T-cell (primary cell): ENCODE measurements at regions not wholly inside any gene's neighbourhood (a gene's known extent, or its start where the extent isn't known, plus 50 kb on each side); places are given as distances from the start of the nearest gene placed in this dataset.

Experiments used
- ATAC-seq, 4 experiments: fragments of 200-7000 bp in 3 of 4; fragments of 150-1000 bp in 1 of 4; cut with Tn5 transposase; replicated peaks in 1 of 4; 1 replicate in 3 of 4; 2 replicates in 1 of 4; pipeline ENCODE4 v1.10.0; 2021; ENCODE audit warnings: moderate library complexity in 3 of 4, mild to moderate bottlenecking in 2 of 4, moderate number of reproducible peaks in 1 of 4
- CTCF ChIA-PET, 2 donors: fragments of 300-600 bp; sonication (Branson Sonifier 250); formaldehyde crosslinking; loops; one replicate each; lab custom pipeline; 2022; ENCODE audit warnings: antibody characterized with exemption in 2 of 2; lab: Charles Lee
- POLR2A ChIA-PET, 2 donors: fragments of 300-600 bp; sonication (Branson Sonifier 250); formaldehyde crosslinking; loops; one replicate each; lab custom pipeline; 2022; ENCODE audit warnings: antibody characterized with exemption in 2 of 2; lab: Charles Lee
- DNase-seq, 35 experiments: peaks; one replicate each; pipeline versions ENCODE4 v3.0.0 to v3.0.0-alpha.2; 2013 to 2023
- H3K27ac ChIP-seq: one replicate; pipeline ENCODE4 v1.5.1; 2013; ENCODE audit warnings: low read length
- H3K27me3 ChIP-seq, 2 experiments: replicated peaks in 1 of 2; 1 replicate in 1 of 2; 2 replicates in 1 of 2; pipeline versions ENCODE4 v1.6.1 to v1.7.0; 2013; ENCODE audit warnings: low read length in 1 of 2, mixed read lengths in 1 of 2; ENCODE audit not compliant: control insufficient read depth in 2 of 2, insufficient read depth in 2 of 2; ENCODE audit errors: extremely low read depth in 1 of 2
- H3K36me3 ChIP-seq, 2 donors: 1 replicate in 1 of 2; 2 replicates in 1 of 2; pipeline versions ENCODE4 v1.6.1 to v1.7.0; 2013; ENCODE audit warnings: low read length in 1 of 2; ENCODE audit not compliant: control insufficient read depth in 2 of 2, insufficient read depth in 1 of 2; ENCODE audit errors: extremely low read depth in 1 of 2
- H3K4me1 ChIP-seq, 2 experiments: 1 replicate in 1 of 2; 2 replicates in 1 of 2; pipeline versions ENCODE4 v1.6.1 to v1.7.0; 2013; ENCODE audit warnings: low read length in 2 of 2, mixed read lengths in 1 of 2; ENCODE audit not compliant: insufficient read depth in 2 of 2, control insufficient read depth in 1 of 2; ENCODE audit errors: extremely low read depth in 1 of 2
- H3K4me3 ChIP-seq, 2 donors: 1 replicate in 1 of 2; 2 replicates in 1 of 2; pipeline versions ENCODE4 v1.5.1 to v1.7.0; 2013; ENCODE audit warnings: mild to moderate bottlenecking in 2 of 2, low read length in 1 of 2, moderate library complexity in 1 of 2; ENCODE audit not compliant: control insufficient read depth in 1 of 2; ENCODE audit errors: extremely low read depth in 1 of 2
- H3K9me3 ChIP-seq: 2 replicates; pipeline ENCODE4 v1.7.0; 2013
- H3K27ac Mint-ChIP-seq, 2 donors: one replicate each; pipeline ENCODE4 v1.8.0; 2020 to 2021; ENCODE audit warnings: mild to moderate bottlenecking in 2 of 2, mixed read lengths in 2 of 2
- H3K27me3 Mint-ChIP-seq, 2 donors: one replicate each; pipeline ENCODE4 v1.8.0; 2021 to 2022; ENCODE audit warnings: mixed read lengths in 2 of 2
- H3K36me3 Mint-ChIP-seq: one replicate; pipeline ENCODE4 v1.8.0; 2021; ENCODE audit warnings: mixed read lengths
- H3K4me1 Mint-ChIP-seq, 3 donors: one replicate each; pipeline ENCODE4 v1.8.0; 2020 to 2022; ENCODE audit warnings: mixed read lengths in 3 of 3, mild to moderate bottlenecking in 1 of 3
- H3K4me3 Mint-ChIP-seq, 3 donors: one replicate each; pipeline ENCODE4 v1.8.0; 2020 to 2022; ENCODE audit warnings: mild to moderate bottlenecking in 3 of 3, mixed read lengths in 3 of 3, moderate library complexity in 3 of 3
- H3K9me3 Mint-ChIP-seq, 3 donors: one replicate each; pipeline ENCODE4 v1.8.0; 2020 to 2022; ENCODE audit warnings: mixed read lengths in 3 of 3
- WGBS: methylation state at CpG from one replicate; pipeline ENCODE4 v1.1.5; 2013; ENCODE audit warnings: missing lambda C conversion rate; ENCODE audit not compliant: insufficient coverage; 5-methylcytosine and 5-hydroxymethylcytosine counted together

GRCh38 chr14:87679866-87680265 is 313.1 kb downstream of the GALC start:
- no peaks in the 10 kb centered on the region for H3K9me3 ChIP-seq
- Mint-ChIP-seq H3K36me3 (no peaks in the 10 kb centered on the region), H3K9me3 (peaks cover 3 to 19% (median 4%) of the 10 kb centered on the region in 3 donors), H3K4me1 (no peaks in the 10 kb centered on the region), H3K4me3 (no peak overlapping the region), H3K27ac (no peak overlapping the region), H3K27me3 (no peaks in the 10 kb centered on the region)
- no peaks in the 10 kb centered on the region for H3K4me1 ChIP-seq
- H3K27ac ChIP-seq, result no peak overlapping the region
- no peaks in the 10 kb centered on the region for H3K36me3 ChIP-seq
- no peak for ATAC-seq
- no peak overlapping the region for H3K4me3 ChIP-seq
- WGBS, result 20% methylated on average over 1 of the region's 3 CpGs
- no peak for DNase-seq
- POLR2A ChIA-PET, result no interaction called here
- no peaks in the 10 kb centered on the region for H3K27me3 ChIP-seq
- CTCF ChIA-PET, result no interaction called here

- Histone ChIP-seq H3K36me3 (no peaks in the 10 kb centered on the region), H3K27me3 (no peaks in the 10 kb centered on the region), H3K4me3 (no peak overlapping the region), H3K9me3 (no peaks in the 10 kb centered on the region), H3K27ac (no peak overlapping the region), H3K4me1 (no peaks in the 10 kb centered on the region)
- no peak for ATAC-seq
- H3K4me3 Mint-ChIP-seq, result no peak overlapping the region
- H3K36me3 Mint-ChIP-seq, result no peaks in the 10 kb centered on the region
- no peaks in the 10 kb centered on the region for H3K27me3 Mint-ChIP-seq
- CTCF ChIA-PET, result no interaction called here
- WGBS, result 62% methylated on average over 3 of the region's 4 CpGs
- H3K4me1 Mint-ChIP-seq, result no peaks in the 10 kb centered on the region
- DNase-seq, result no peak
- POLR2A ChIA-PET, result no interaction called here
- no peak overlapping the region for H3K27ac Mint-ChIP-seq
- peaks cover 3 to 19% (median 7%) of the 10 kb centered on the region in 3 donors for H3K9me3 Mint-ChIP-seq
Observed at GRCh38 chr14:87678624-87679023, 314.4 kb downstream of the GALC start.

- H3K27ac ChIP-seq, result no peak overlapping the region
- H3K36me3 ChIP-seq, result no peaks in the 10 kb centered on the region
- Mint-ChIP-seq H3K27me3 (no peaks in the 10 kb centered on the region), H3K9me3 (peaks cover 5 to 13% (median 7%) of the 10 kb centered on the region in 3 donors), H3K36me3 (no peaks in the 10 kb centered on the region), H3K4me3 (no peak overlapping the region), H3K4me1 (no peaks in the 10 kb centered on the region), H3K27ac (no peak overlapping the region)
- no peak for ATAC-seq
- no peak for DNase-seq
- CTCF ChIA-PET, result no interaction called here
- WGBS, result no CpG with 5 or more reads among the region's 2 CpGs
- H3K9me3 ChIP-seq, result no peaks in the 10 kb centered on the region
- H3K27me3 ChIP-seq, result no peaks in the 10 kb centered on the region
- POLR2A ChIA-PET, result no interaction called here
- H3K4me3 ChIP-seq, result no peak overlapping the region
- no peaks in the 10 kb centered on the region for H3K4me1 ChIP-seq
Observed at GRCh38 chr14:87676814-87677437, 316.1 kb downstream of the GALC start.

- Mint-ChIP-seq H3K9me3 (peaks cover 3 to 16% (median 15%) of the 10 kb centered on the region in 3 donors), H3K4me1 (no peaks in the 10 kb centered on the region), H3K4me3 (no peak overlapping the region), H3K27ac (no peak overlapping the region), H3K27me3 (peaks cover 0 to 3% of the 10 kb centered on the region in 2 donors), H3K36me3 (no peaks in the 10 kb centered on the region)
- no peak overlapping the region for H3K27ac ChIP-seq
- DNase-seq, result no peak
- H3K4me1 ChIP-seq, result no peaks in the 10 kb centered on the region
- no peaks in the 10 kb centered on the region for H3K36me3 ChIP-seq
- no peaks in the 10 kb centered on the region for H3K9me3 ChIP-seq
- ChIA-PET CTCF (no interaction called here), POLR2A (no interaction called here)
- 80% methylated on average over 1 of the region's 4 CpGs for WGBS
- ATAC-seq, result no peak
- H3K27me3 ChIP-seq, result no peaks in the 10 kb centered on the region
- H3K4me3 ChIP-seq, result no peak overlapping the region
Observed at GRCh38 chr14:87667659-87668058, 325.3 kb downstream of the GALC start.

- no peak for ATAC-seq
- Mint-ChIP-seq H3K9me3 (peaks cover 0 to 9% (median 7%) of the 10 kb centered on the region in 3 donors), H3K36me3 (no peaks in the 10 kb centered on the region), H3K27ac (no peak overlapping the region), H3K4me3 (no peak overlapping the region), H3K27me3 (peaks cover 0 to 3% of the 10 kb centered on the region in 2 donors), H3K4me1 (no peaks in the 10 kb centered on the region)
- Histone ChIP-seq H3K4me1 (no peaks in the 10 kb centered on the region), H3K27me3 (no peaks in the 10 kb centered on the region), H3K27ac (no peak overlapping the region), H3K9me3 (no peaks in the 10 kb centered on the region), H3K4me3 (no peak overlapping the region), H3K36me3 (no peaks in the 10 kb centered on the region)
- ChIA-PET CTCF (no interaction called here), POLR2A (no interaction called here)
- no peak for DNase-seq
- no CpG with 5 or more reads among the region's 1 CpG for WGBS
Observed at GRCh38 chr14:87656315-87656714, 336.7 kb downstream of the GALC start.

- Mint-ChIP-seq H3K27me3 (no peaks in the 10 kb centered on the region), H3K4me3 (no peak overlapping the region)
Observed at GRCh38 chr14:87652278-87652677, 340.7 kb downstream of the GALC start.

GRCh38 chr14:87644689-87645088 is 348.3 kb downstream of the GALC start:
- Histone ChIP-seq H3K4me1 (no peaks in the 10 kb centered on the region), H3K36me3 (no peaks in the 10 kb centered on the region), H3K9me3 (no peaks in the 10 kb centered on the region), H3K27ac (no peak overlapping the region), H3K4me3 (no peak overlapping the region), H3K27me3 (no peaks in the 10 kb centered on the region)
- H3K9me3 Mint-ChIP-seq, result peaks cover 15 to 21% (median 18%) of the 10 kb centered on the region in 3 donors
- no CpG with 5 or more reads among the region's 3 CpGs for WGBS
- no peak for DNase-seq
- H3K27me3 Mint-ChIP-seq, result no peaks in the 10 kb centered on the region
- CTCF ChIA-PET, result no interaction called here
- ATAC-seq, result no peak
- H3K4me3 Mint-ChIP-seq, result no peak overlapping the region
- H3K27ac Mint-ChIP-seq, result no peak overlapping the region
- POLR2A ChIA-PET, result no interaction called here
- H3K36me3 Mint-ChIP-seq, result no peaks in the 10 kb centered on the region
- H3K4me1 Mint-ChIP-seq, result no peaks in the 10 kb centered on the region

More at GRCh38 chr14:87652278-87652677, 340.7 kb downstream of the GALC start:
- no peaks in the 10 kb centered on the region for H3K4me1 Mint-ChIP-seq
- peaks cover 11 to 26% (median 15%) of the 10 kb centered on the region in 3 donors for H3K9me3 Mint-ChIP-seq
- H3K36me3 Mint-ChIP-seq, result no peaks in the 10 kb centered on the region
- no CpG with 5 or more reads among the region's 2 CpGs for WGBS
- H3K27ac Mint-ChIP-seq, result no peak overlapping the region
- Histone ChIP-seq H3K27me3 (no peaks in the 10 kb centered on the region), H3K4me3 (no peak overlapping the region), H3K4me1 (no peaks in the 10 kb centered on the region), H3K36me3 (no peaks in the 10 kb centered on the region), H3K27ac (no peak overlapping the region), H3K9me3 (no peaks in the 10 kb centered on the region)
- CTCF ChIA-PET, result no interaction called here
- DNase-seq (no peak), ATAC-seq (no peak)
- POLR2A ChIA-PET, result no interaction called here
